Panc1 (cell line): ENCODE measurements at regions not wholly inside any gene's neighbourhood (a gene's known extent, or its start where the extent isn't known, plus 50 kb on each side); places are given as distances from the start of the nearest gene placed in this dataset.

ENCODE experiments used
- CTCF ChIP-seq: fragments of 450-650 bp; IDR thresholded peaks from 2 replicates; pipeline ENCODE4 v1.5.1; 2017; ENCODE audit warnings: mild to moderate bottlenecking
- POLR2AphosphoS5 ChIP-seq: IDR thresholded peaks from 2 replicates; pipeline ENCODE4 v1.6.1; 2012; ENCODE audit warnings: mild to moderate bottlenecking, low read depth, low read length, moderate library complexity
- SIN3A ChIP-seq: IDR thresholded peaks from 2 replicates; pipeline ENCODE4 v1.6.1; 2012; ENCODE audit warnings: low read depth, mild to moderate bottlenecking, low read length, moderate library complexity, borderline replicate concordance; ENCODE audit not compliant: insufficient read depth

- TF ChIP-seq CTCF = no peak
- no peak for TF ChIP-seq SIN3A
- no peak for TF ChIP-seq POLR2AphosphoS5
Measured at GRCh38 chr4:187354740-187355139, 631.1 kb upstream of the FAT1 start.
